Left cardiac atrium (tissue), 4 donors: ENCODE measurements at regions not wholly inside any gene's neighbourhood (a gene's known extent, or its start where the extent isn't known, plus 50 kb on each side); places are given as distances from the start of the nearest gene placed in this dataset.
"Not testable (repeated sequence)": the region's sequence is repeated elsewhere in the genome, so short reads cannot be mapped to it uniquely, and the experiment has no call there.

Source experiments
- ATAC-seq, 2 donors: fragments of 200-7000 bp; cut with Tn5 transposase; one replicate each; pipeline ENCODE4 v1.9.1; 2020; ENCODE audit warnings: mild to moderate bottlenecking in 2 of 2, moderate library complexity in 2 of 2
- DNase-seq: peaks from one replicate; pipeline ENCODE4 v3.0.0-alpha.2; 2020
- intact Hi-C, 2 donors: fragments of 100-400 bp; cut with DNase I; formaldehyde crosslinking; loops; one replicate each; pipeline versions ENCODE4 v1.14.1 to v1.15.1; 2022 to 2023
- donor health status: DM: no; HTN: yes; CAD: no.
- donor health status: DM: no; HTN: yes; CAD: no; lungs with severe emphysema.
- donor health status: DM: yes; HTN: yes; CAD: no.
- donor health status: Dilated cardiomyopathy.

DNA sequence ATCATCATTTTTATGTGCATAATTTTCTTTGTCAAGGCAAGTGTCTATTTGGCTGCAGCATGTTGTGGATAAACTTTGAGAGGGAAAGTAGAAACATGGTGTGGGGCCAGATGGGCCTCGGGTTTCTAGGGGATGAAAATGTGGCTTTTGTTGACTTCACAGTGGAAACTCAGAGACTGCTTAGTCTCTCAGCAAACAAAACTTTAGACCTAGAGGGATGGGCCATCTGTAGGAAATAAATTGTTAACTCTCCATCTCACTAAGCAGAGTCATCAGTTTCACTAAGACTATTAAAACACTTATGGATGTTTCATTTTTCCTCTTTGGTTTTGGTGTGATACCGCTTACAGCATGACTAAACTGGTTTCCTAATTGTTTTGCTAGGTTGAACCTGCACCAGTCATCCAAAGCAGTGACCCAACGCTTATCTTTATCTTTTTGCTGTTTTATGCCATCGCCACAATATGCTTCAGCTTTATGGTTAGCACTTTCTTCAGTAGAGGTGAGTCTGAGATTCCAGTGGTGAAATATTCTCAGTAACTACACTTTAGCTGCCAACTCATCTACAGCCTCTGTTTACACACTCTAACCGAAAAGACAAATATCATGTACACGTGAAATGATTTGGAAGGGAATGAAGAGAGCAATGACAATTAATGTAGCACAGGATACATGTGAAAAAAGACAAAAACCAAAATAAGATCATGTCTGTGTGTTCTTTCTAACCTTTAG, 60.6 kb upstream of the CRYM start:
- no peak for DNase-seq
- intact Hi-C loops = no loop called here
- ATAC-seq = no peak

DNA sequence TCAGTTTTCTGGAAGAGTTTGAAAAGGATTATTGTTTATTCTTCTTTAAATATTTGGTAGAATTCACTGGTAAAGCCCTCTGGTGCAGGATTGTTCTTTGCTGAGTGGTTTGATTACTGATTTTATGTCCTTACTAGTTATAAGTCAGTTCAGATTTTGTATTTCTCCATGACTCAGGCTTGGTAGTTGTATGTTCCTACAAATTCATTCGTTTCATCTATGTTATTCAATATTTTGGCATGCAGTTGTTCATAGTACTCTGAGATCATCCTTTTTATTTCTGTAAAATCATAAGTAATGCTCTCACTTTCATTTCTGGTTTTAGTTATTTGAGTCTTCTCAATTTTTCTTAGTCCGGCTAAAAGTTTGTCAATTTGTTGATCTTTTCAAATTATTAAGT, 58.1 kb upstream of the CRYM start:
- DNase-seq (no peak), ATAC-seq (no peak)
- intact Hi-C loops = no loop called here

DNA sequence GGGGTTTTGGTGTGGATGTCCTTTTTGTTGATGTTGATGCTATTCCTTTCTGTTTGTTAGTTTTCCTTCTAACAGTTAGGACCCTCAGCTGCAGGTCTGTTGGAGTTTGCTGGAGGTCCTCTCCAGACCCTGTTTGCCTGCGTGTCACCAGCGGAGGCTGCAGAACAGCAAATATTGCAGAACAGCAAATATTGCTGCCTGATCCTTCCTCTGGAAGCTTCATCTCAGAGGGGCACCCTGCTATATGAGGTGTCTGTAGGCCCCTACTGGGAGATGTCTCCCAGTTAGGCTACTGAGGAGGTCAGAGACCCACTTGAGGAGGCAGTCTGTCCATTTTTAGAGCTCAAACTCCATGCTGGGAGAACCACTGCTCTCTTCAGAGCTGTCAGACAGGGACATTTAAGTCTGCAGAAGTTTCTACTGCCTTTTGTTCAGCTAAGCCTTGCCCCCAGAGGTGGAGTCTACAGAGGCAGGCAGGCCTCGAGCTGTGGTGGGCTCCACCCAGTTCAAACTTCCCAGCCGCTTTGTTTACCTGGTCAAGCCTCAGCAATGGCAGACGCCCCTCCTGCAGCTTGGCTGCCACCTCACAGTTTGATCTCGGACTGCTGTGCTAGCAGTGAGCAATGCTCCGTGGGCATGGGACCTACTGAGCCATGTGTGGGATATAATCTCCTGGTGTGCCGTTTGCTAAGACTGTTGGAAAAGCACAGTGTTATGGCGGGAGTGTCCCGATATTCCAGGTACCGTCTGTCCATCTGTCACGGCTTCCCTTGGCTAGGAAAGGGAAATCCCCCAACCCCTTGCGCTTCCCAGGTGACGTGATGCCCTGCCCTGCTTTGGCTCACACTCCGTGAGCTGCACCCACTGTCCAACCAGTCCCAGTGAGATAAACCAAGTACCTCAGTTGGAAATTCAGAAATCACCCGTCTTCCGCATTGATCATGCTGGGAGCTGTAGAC, 56.4 kb upstream of the CRYM start:
- DNase-seq, ATAC-seq, intact Hi-C loops: not testable (repeated sequence)

DNA sequence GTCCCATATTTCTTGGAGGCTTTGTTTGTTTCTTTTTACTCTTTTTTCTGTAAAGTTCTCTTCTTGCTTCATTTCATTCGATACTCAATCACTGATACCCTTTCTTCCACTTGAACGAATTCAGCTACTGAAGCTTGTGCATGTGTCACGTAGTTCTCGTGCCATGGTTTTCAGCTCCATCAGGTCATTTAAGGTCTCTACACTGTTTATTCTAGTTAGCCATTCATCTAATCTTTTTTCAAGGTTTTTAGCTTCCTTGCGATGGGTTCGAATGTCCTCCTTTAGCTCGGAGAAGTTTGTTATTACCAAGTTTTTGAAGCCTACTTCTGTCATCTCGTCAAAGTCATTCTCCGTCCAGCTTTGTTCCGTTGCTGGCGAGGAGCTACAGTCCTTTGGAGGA, 55.6 kb upstream of the CRYM start:
- ATAC-seq, DNase-seq, intact Hi-C loops: not testable (repeated sequence)
